ENCODE measurements at regions not wholly inside any gene's neighbourhood (a gene's known extent, or its start where the extent isn't known, plus 50 kb on each side); places are given as distances from the start of the nearest gene placed in this dataset.

DNA sequence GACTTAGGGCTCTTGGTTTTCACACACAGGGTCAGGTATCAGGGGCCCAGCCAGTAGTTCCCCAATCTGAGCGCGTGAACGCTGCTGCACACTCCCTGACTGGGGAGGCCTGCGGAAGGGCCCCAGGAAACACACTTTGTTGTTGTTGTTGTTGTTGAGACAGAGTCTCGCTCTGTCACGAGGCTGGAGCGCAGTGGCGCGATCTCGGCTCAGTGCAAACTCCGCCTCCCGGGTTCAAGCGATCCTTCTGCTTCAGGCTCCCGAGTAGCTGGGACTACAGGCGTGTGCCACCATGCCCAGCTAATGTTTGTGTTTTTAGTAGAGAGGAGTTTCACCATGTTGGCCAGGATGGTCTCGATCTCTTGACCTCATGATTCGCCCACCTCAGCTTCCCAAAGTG, 190.4 kb upstream of the GPR12 start:
- TF ChIP-seq SIN3A (IDR thresholded peaks at IDR 0.05; ENCODE audit: borderline replicate concordance, insufficient read depth, low read length): no peak
- TF ChIP-seq, protein P1, sequence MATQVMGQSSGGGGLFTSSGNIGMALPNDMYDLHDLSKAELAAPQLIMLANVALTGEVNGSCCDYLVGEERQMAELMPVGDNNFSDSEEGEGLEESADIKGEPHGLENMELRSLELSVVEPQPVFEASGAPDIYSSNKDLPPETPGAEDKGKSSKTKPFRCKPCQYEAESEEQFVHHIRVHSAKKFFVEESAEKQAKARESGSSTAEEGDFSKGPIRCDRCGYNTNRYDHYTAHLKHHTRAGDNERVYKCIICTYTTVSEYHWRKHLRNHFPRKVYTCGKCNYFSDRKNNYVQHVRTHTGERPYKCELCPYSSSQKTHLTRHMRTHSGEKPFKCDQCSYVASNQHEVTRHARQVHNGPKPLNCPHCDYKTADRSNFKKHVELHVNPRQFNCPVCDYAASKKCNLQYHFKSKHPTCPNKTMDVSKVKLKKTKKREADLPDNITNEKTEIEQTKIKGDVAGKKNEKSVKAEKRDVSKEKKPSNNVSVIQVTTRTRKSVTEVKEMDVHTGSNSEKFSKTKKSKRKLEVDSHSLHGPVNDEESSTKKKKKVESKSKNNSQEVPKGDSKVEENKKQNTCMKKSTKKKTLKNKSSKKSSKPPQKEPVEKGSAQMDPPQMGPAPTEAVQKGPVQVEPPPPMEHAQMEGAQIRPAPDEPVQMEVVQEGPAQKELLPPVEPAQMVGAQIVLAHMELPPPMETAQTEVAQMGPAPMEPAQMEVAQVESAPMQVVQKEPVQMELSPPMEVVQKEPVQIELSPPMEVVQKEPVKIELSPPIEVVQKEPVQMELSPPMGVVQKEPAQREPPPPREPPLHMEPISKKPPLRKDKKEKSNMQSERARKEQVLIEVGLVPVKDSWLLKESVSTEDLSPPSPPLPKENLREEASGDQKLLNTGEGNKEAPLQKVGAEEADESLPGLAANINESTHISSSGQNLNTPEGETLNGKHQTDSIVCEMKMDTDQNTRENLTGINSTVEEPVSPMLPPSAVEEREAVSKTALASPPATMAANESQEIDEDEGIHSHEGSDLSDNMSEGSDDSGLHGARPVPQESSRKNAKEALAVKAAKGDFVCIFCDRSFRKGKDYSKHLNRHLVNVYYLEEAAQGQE (IDR thresholded peaks at IDR 0.05; ENCODE audit: insufficient read depth in 1 of 2, low read depth in 2 of 2, low read length in 2 of 2): no peak
- no peak for TF ChIP-seq FOXP2 (optimal IDR thresholded peaks at IDR 0.05; ENCODE audit: borderline replicate concordance, extremely low read depth, extremely low read length, insufficient read depth)
- TF ChIP-seq POLR2AphosphoS5 (IDR thresholded peaks at IDR 0.05; ENCODE audit: low read depth, low read length): no peak
- TF ChIP-seq TAF1 (IDR thresholded peaks at IDR 0.05; ENCODE audit: borderline replicate concordance, insufficient read depth, low read length): no peak

DNA sequence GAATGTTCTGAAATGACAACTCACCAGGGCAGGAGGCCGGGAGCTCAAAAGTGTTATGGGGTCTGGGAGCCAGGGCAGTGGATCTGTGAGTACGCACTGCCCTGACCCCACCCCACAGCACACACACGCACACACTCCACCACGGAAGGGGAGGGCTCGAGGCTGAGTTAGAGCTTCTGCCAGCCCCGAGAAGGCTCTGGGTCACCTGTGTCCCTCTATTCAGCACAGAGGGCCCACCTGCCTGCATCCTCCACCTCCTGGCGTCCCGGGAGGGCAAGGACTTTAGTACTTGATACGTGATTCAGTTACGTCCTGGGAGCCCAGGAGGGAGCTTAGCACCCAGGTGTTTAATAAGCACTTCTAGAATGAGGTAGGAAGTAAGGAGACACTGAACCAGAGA, 190.0 kb upstream of the GPR12 start:
- TF ChIP-seq POLR2AphosphoS5 (IDR thresholded peaks at IDR 0.05; ENCODE audit: low read depth, low read length) (no peak), TAF1 (IDR thresholded peaks at IDR 0.05; ENCODE audit: borderline replicate concordance, insufficient read depth, low read length) (no peak), FOXP2 (optimal IDR thresholded peaks at IDR 0.05; ENCODE audit: borderline replicate concordance, extremely low read depth, extremely low read length, insufficient read depth) (no peak), SIN3A (IDR thresholded peaks at IDR 0.05; ENCODE audit: borderline replicate concordance, insufficient read depth, low read length) (no peak)
- TF ChIP-seq, protein P1 (IDR thresholded peaks at IDR 0.05; ENCODE audit: insufficient read depth in 1 of 2, low read depth in 2 of 2, low read length in 2 of 2): no peak

DNA sequence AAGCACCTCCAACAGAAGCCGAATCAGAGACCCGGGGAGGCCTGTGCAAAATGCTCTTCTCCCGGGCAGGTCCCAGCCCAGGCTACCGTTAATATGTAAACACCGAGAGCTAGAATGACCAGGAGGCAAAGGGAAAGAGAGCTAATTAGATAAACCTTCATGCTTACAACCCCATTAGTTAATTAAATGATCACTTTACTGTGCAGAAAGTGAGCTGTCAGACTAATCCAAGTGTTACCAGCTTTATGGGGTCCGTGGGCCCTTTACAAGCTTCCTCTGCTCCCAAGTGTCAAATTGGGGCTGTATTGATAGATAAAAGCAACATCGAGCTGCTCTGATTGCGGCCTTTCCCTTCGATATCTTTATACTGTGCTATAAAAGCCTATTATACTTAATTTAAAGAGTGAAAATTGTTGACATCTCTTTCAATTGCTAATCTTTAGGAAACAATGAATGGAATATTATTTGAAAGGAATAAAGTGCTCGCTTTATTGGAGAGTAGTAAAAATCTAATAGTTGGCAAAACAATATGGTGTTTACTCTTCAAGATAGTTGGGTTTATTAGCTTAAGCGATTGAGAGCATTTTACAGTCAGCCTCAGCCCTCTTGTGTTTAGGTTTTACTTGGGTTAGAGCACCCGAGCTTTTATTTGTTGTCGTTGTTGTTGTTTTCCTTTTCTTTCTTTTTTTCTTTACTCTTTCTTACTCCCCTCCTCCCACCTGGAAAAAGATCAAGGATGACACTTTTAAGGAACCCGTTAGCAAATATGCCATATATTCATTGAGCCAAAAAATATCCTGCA, 189.3 kb upstream of the GPR12 start:
- no peak for TF ChIP-seq FOXP2 (optimal IDR thresholded peaks at IDR 0.05; ENCODE audit: borderline replicate concordance, extremely low read depth, extremely low read length, insufficient read depth)
- TF ChIP-seq, protein P1 (IDR thresholded peaks at IDR 0.05; ENCODE audit: insufficient read depth in 1 of 2, low read depth in 2 of 2, low read length in 2 of 2): no peak
- TF ChIP-seq POLR2AphosphoS5 (IDR thresholded peaks at IDR 0.05; ENCODE audit: low read depth, low read length): no peak
- TF ChIP-seq TAF1 (IDR thresholded peaks at IDR 0.05; ENCODE audit: borderline replicate concordance, insufficient read depth, low read length): no peak
- no peak for TF ChIP-seq SIN3A (IDR thresholded peaks at IDR 0.05; ENCODE audit: borderline replicate concordance, insufficient read depth, low read length)

DNA sequence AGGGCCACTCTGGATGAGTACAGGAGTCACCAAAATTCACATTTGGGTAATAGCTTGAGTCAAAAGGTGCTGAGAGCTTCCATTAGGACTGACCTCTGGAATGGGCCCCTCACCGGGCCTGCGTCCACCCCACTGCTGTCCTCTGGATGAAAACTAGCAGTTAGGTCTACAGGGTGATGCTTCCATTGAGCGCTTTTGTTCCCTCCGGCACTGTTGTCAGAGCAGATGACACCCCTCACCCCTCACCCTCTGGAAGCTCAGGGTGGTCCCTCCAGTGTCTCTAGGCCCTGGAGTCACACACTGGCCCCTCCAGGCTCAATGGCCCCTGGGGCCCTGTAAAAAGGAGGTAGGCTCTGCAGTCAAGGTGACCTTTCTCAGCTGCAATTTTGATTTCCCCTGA, 187.8 kb upstream of the GPR12 start:
- no peak for TF ChIP-seq SIN3A (IDR thresholded peaks at IDR 0.05; ENCODE audit: borderline replicate concordance, insufficient read depth, low read length)
- no peak for TF ChIP-seq POLR2AphosphoS5 (IDR thresholded peaks at IDR 0.05; ENCODE audit: low read depth, low read length)
- TF ChIP-seq TAF1 (IDR thresholded peaks at IDR 0.05; ENCODE audit: borderline replicate concordance, insufficient read depth, low read length): no peak
- TF ChIP-seq FOXP2 (optimal IDR thresholded peaks at IDR 0.05; ENCODE audit: borderline replicate concordance, extremely low read depth, extremely low read length, insufficient read depth): no peak
- TF ChIP-seq, protein P1 (IDR thresholded peaks at IDR 0.05; ENCODE audit: insufficient read depth in 1 of 2, low read depth in 2 of 2, low read length in 2 of 2): no peak
